Caco-2 (cell line): ENCODE measurements at regions not wholly inside any gene's neighbourhood (a gene's known extent, or its start where the extent isn't known, plus 50 kb on each side); places are given as distances from the start of the nearest gene placed in this dataset.

Experiments
- BruUV-seq: library from RNA; stranded (reverse); fragments of 400-500 nt; replicated peaks from 2 replicates; lab custom pipeline; 2021; lab: Mats Ljungman, UMichigan
- CTCF ChIA-PET: fragments of 300-600 bp; sonication (Branson Sonifier 250); formaldehyde crosslinking; loops from one replicate; lab custom pipeline; 2022; ENCODE audit warnings: antibody characterized with exemption; lab: Charles Lee
- POLR2A ChIA-PET: fragments of 300-600 bp; sonication (Branson Sonifier 250); formaldehyde crosslinking; loops from one replicate; lab custom pipeline; 2022; ENCODE audit warnings: antibody characterized with exemption; lab: Charles Lee
- DNase-seq, 2 experiments: peaks; one replicate each; pipeline versions ENCODE4 v3.0.0 to v3.0.0-alpha.2; 2020 to 2022
- H3K27me3 ChIP-seq: replicated peaks from 2 replicates; pipeline ENCODE4 v1.6.0; 2011; ENCODE audit warnings: low read length; ENCODE audit not compliant: control insufficient read depth, insufficient read depth
- H3K36me3 ChIP-seq: 2 replicates; pipeline ENCODE4 v1.5.1; 2011; ENCODE audit warnings: low read length; ENCODE audit not compliant: control insufficient read depth, insufficient read depth
- H3K4me1 ChIP-seq: fragments of 250-450 bp; sonication (Bioruptor Pico); 2 replicates; pipeline ENCODE4 v1.5.1; 2020; ENCODE audit warnings: mild to moderate bottlenecking
- H3K4me3 ChIP-seq: 2 replicates; pipeline ENCODE4 v1.5.1; 2011; ENCODE audit warnings: low read depth, mild to moderate bottlenecking, control low read depth, low read length
- H3K9me3 ChIP-seq: fragments of 250-450 bp; sonication (Bioruptor Pico); 2 replicates; pipeline ENCODE4 v1.5.1; 2020; ENCODE audit warnings: mild to moderate bottlenecking, moderate library complexity
- H3K27ac Mint-ChIP-seq: one replicate; pipeline ENCODE4 v1.8.0; 2022; ENCODE audit warnings: mixed read lengths; ENCODE audit not compliant: unreplicated experiment
- H3K27me3 Mint-ChIP-seq: one replicate; pipeline ENCODE4 v1.8.0; 2022; ENCODE audit warnings: mixed read lengths; ENCODE audit not compliant: insufficient read depth, unreplicated experiment
- H3K36me3 Mint-ChIP-seq: one replicate; pipeline ENCODE4 v1.8.0; 2022; ENCODE audit warnings: mild to moderate bottlenecking, mixed read lengths; ENCODE audit not compliant: insufficient read depth, unreplicated experiment
- H3K4me1 Mint-ChIP-seq: one replicate; pipeline ENCODE4 v1.8.0; 2022; ENCODE audit warnings: low read depth, mixed read lengths; ENCODE audit not compliant: unreplicated experiment
- H3K4me3 Mint-ChIP-seq: one replicate; pipeline ENCODE4 v1.8.0; 2022; ENCODE audit warnings: mild to moderate bottlenecking, moderate library complexity, mixed read lengths; ENCODE audit not compliant: unreplicated experiment
- H3K9me3 Mint-ChIP-seq: one replicate; pipeline ENCODE4 v1.8.0; 2022; ENCODE audit warnings: mixed read lengths; ENCODE audit not compliant: unreplicated experiment
- intact Hi-C: fragments of 100-400 bp; cut with micrococcal nuclease; formaldehyde crosslinking; loops from one replicate; pipeline ENCODE4 v1.10.0; 2022; ENCODE audit not compliant: unreplicated experiment
- TF ChIP-seq, protein P1 (sequence below), 2 experiments: fragments of 200-600 bp in 1 of 2; IDR thresholded peaks; 1 replicate in 1 of 2; 2 replicates in 1 of 2; pipeline versions ENCODE4 v1.5.1 to v1.8.0; 2011 to 2022; ENCODE audit warnings: antibody characterized with exemption in 1 of 2, control low read depth in 1 of 2, inconsistent platforms in 1 of 2, low read depth in 1 of 2, low read length in 1 of 2, mild to moderate bottlenecking in 1 of 2, moderate library complexity in 1 of 2; ENCODE audit not compliant: insufficient read depth in 1 of 2, severe bottlenecking in 1 of 2, unreplicated experiment in 1 of 2

DNA sequence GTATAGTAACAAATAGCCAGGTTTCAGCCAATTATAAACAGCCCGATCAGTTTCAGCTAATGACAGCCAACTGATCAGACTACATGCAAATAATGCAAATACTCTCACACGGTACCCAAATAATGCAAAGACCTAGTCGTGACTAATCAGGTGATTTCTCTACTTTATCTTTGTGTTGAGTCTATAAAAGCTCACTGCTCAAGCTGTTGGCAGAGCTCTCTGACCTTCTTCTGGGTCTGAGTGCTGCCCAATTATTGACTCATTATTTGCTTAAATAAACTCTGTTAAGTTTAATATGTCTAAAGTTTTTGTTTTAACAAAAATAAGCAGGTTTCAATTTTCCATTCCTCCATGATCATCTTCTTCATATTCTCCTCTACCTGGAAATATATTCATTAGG, 1971.7 kb downstream of the SUCLG1 start:
- no peaks in the 10 kb centered on the region for H3K36me3 Mint-ChIP-seq
- no peaks in the 10 kb centered on the region for H3K4me1 Mint-ChIP-seq
- intact Hi-C loops: no loop called here
- no peaks in the 10 kb centered on the region for H3K9me3 Mint-ChIP-seq
- Histone ChIP-seq H3K4me3 (no peak overlapping the region), H3K4me1 (no peaks in the 10 kb centered on the region), H3K27me3 (no peaks in the 10 kb centered on the region), H3K9me3 (no peaks in the 10 kb centered on the region; the same call in 1 of the 2 replicates), H3K36me3 (no peaks in the 10 kb centered on the region)
- H3K4me3 Mint-ChIP-seq: no peak overlapping the region
- no TSS peak for BruUV-seq
- ChIA-PET POLR2A (no interaction called here), CTCF (no interaction called here)
- no peak for DNase-seq
- no peaks in the 10 kb centered on the region for H3K27me3 Mint-ChIP-seq
- TF ChIP-seq, protein P1, sequence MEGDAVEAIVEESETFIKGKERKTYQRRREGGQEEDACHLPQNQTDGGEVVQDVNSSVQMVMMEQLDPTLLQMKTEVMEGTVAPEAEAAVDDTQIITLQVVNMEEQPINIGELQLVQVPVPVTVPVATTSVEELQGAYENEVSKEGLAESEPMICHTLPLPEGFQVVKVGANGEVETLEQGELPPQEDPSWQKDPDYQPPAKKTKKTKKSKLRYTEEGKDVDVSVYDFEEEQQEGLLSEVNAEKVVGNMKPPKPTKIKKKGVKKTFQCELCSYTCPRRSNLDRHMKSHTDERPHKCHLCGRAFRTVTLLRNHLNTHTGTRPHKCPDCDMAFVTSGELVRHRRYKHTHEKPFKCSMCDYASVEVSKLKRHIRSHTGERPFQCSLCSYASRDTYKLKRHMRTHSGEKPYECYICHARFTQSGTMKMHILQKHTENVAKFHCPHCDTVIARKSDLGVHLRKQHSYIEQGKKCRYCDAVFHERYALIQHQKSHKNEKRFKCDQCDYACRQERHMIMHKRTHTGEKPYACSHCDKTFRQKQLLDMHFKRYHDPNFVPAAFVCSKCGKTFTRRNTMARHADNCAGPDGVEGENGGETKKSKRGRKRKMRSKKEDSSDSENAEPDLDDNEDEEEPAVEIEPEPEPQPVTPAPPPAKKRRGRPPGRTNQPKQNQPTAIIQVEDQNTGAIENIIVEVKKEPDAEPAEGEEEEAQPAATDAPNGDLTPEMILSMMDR (IDR thresholded peaks at IDR 0.05; ENCODE audit: insufficient read depth in 1 of 2, low read depth in 1 of 2, low read length in 1 of 2, severe bottlenecking in 1 of 2, unreplicated experiment in 1 of 2): no peak
- H3K27ac Mint-ChIP-seq: no peak overlapping the region

- intact Hi-C loops: no loop called here
- H3K36me3 Mint-ChIP-seq: no peaks in the 10 kb centered on the region
- POLR2A ChIA-PET: no interaction called here
Measured at GRCh38 chr2:82485701-82486100, 1973.4 kb downstream of the SUCLG1 start.

DNA sequence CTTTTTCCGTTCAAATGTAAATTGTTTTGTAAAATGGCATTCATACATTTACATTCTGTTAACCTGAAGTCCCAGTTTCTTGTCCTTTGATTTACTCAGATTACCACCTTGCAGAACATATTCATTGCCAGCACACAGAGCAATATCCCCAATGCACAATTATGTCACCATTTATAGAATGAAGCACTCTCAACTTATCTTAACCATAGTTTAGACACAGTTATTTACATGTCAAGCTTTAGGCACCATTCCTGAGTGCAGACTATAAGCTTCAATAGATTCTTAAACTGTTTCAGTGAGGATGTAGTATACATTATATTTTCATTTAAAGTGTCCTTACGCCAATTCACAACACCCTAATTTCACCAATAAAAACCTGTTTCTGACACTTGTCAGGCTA, 1977.9 kb downstream of the SUCLG1 start:
- no peaks in the 10 kb centered on the region for H3K9me3 Mint-ChIP-seq
- H3K4me1 Mint-ChIP-seq: no peaks in the 10 kb centered on the region
- no peaks in the 10 kb centered on the region for H3K9me3 ChIP-seq
- DNase-seq: no peak
- H3K36me3 ChIP-seq: no peaks in the 10 kb centered on the region
- H3K36me3 Mint-ChIP-seq: no peaks in the 10 kb centered on the region
- H3K27ac Mint-ChIP-seq: no peak overlapping the region
- intact Hi-C loops: no loop called here
- TF ChIP-seq, protein P1 (IDR thresholded peaks at IDR 0.05; ENCODE audit: insufficient read depth in 1 of 2, low read depth in 1 of 2, low read length in 1 of 2, severe bottlenecking in 1 of 2, unreplicated experiment in 1 of 2): no peak
- H3K27me3 ChIP-seq: no peaks in the 10 kb centered on the region
- H3K4me3 ChIP-seq: no peak overlapping the region
- BruUV-seq: no TSS peak
- no peaks in the 10 kb centered on the region for H3K4me1 ChIP-seq
- no peak overlapping the region for H3K4me3 Mint-ChIP-seq
- no peaks in the 10 kb centered on the region for H3K27me3 Mint-ChIP-seq
- ChIA-PET POLR2A (no interaction called here), CTCF (no interaction called here)

More at GRCh38 chr2:82485701-82486100, 1973.4 kb downstream of the SUCLG1 start:
- TF ChIP-seq, protein P1 (IDR thresholded peaks at IDR 0.05; ENCODE audit: insufficient read depth in 1 of 2, low read depth in 1 of 2, low read length in 1 of 2, severe bottlenecking in 1 of 2, unreplicated experiment in 1 of 2): no peak
- no peaks in the 10 kb centered on the region for H3K9me3 Mint-ChIP-seq
- DNase-seq: no peak
- CTCF ChIA-PET: no interaction called here
- no TSS peak for BruUV-seq
- Histone ChIP-seq H3K27me3 (no peaks in the 10 kb centered on the region), H3K4me1 (no peaks in the 10 kb centered on the region), H3K36me3 (no peaks in the 10 kb centered on the region), H3K9me3 (no peaks in the 10 kb centered on the region), H3K4me3 (no peak overlapping the region)
- no peak overlapping the region for H3K27ac Mint-ChIP-seq
- no peaks in the 10 kb centered on the region for H3K27me3 Mint-ChIP-seq
- no peaks in the 10 kb centered on the region for H3K4me1 Mint-ChIP-seq
- no peak overlapping the region for H3K4me3 Mint-ChIP-seq
